ENCODE measurements at regions not wholly inside any gene's neighbourhood (a gene's known extent, or its start where the extent isn't known, plus 50 kb on each side); places are given as distances from the start of the nearest gene placed in this dataset.

DNA sequence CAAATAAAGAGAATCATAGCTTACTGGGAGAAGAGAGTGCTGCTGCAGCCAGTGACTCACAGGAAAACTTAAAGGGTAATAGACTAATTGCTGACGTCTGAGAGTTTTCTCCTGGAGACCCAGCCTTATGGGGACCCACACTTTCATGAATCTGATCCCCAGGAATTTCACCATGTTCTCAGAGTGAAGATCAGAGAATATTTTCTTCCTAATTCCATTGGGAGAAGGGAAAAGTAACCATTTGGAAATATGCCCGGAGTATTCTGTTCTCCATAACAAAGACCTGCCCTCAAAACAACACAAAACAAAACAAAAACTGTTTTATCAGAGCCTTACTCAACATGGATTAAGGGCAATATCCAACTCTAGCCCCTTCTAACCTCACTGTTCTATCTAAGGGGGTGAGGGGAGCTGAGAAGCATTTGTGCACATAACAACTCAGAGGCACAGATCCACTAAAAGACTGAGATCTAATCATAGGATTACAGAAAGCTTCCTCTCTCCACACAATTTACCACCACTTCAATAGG is 168.2 kb upstream of the SSTR4 start:
- TF ChIP-seq EP300 (IDR thresholded peaks at IDR 0.05; ENCODE audit: borderline replicate concordance in 1 of 2, low read depth in 1 of 2, low read length in 1 of 2) (no peak), TEAD4 (IDR thresholded peaks at IDR 0.05; ENCODE audit: borderline replicate concordance, insufficient read depth) (no peak), YY1 (IDR thresholded peaks at IDR 0.05; ENCODE audit: low read depth) (no peak), GABPA (IDR thresholded peaks at IDR 0.05; ENCODE audit: low read depth) (no peak), SIN3A (IDR thresholded peaks at IDR 0.05; ENCODE audit: borderline replicate concordance, low read depth, low read length) (no peak), CHD2 (IDR thresholded peaks at IDR 0.05; ENCODE audit: low read length, partially characterized antibody) (no peak), POLR2AphosphoS5 (IDR thresholded peaks at IDR 0.05; ENCODE audit: low read depth, low read length) (no peak), RFX5 (IDR thresholded peaks at IDR 0.05; ENCODE audit: low read length) (no peak), NFIC (IDR thresholded peaks at IDR 0.05; ENCODE audit: borderline replicate concordance) (no peak), FOXM1 (IDR thresholded peaks at IDR 0.05; ENCODE audit: low read depth) (no peak), RAD21 (IDR thresholded peaks at IDR 0.05; ENCODE audit: low read length) (no peak)
- TF ChIP-seq, protein P1, sequence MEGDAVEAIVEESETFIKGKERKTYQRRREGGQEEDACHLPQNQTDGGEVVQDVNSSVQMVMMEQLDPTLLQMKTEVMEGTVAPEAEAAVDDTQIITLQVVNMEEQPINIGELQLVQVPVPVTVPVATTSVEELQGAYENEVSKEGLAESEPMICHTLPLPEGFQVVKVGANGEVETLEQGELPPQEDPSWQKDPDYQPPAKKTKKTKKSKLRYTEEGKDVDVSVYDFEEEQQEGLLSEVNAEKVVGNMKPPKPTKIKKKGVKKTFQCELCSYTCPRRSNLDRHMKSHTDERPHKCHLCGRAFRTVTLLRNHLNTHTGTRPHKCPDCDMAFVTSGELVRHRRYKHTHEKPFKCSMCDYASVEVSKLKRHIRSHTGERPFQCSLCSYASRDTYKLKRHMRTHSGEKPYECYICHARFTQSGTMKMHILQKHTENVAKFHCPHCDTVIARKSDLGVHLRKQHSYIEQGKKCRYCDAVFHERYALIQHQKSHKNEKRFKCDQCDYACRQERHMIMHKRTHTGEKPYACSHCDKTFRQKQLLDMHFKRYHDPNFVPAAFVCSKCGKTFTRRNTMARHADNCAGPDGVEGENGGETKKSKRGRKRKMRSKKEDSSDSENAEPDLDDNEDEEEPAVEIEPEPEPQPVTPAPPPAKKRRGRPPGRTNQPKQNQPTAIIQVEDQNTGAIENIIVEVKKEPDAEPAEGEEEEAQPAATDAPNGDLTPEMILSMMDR (IDR thresholded peaks at IDR 0.05), result no peak
- TF ChIP-seq, protein P2, sequence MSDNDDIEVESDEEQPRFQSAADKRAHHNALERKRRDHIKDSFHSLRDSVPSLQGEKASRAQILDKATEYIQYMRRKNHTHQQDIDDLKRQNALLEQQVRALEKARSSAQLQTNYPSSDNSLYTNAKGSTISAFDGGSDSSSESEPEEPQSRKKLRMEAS (IDR thresholded peaks at IDR 0.05; ENCODE audit: low read depth), result no peak
- TF ChIP-seq, protein P3, sequence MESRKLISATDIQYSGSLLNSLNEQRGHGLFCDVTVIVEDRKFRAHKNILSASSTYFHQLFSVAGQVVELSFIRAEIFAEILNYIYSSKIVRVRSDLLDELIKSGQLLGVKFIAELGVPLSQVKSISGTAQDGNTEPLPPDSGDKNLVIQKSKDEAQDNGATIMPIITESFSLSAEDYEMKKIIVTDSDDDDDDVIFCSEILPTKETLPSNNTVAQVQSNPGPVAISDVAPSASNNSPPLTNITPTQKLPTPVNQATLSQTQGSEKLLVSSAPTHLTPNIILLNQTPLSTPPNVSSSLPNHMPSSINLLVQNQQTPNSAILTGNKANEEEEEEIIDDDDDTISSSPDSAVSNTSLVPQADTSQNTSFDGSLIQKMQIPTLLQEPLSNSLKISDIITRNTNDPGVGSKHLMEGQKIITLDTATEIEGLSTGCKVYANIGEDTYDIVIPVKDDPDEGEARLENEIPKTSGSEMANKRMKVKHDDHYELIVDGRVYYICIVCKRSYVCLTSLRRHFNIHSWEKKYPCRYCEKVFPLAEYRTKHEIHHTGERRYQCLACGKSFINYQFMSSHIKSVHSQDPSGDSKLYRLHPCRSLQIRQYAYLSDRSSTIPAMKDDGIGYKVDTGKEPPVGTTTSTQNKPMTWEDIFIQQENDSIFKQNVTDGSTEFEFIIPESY (IDR thresholded peaks at IDR 0.05; ENCODE audit: borderline replicate concordance, low read depth), result no peak

Measured in SK-N-SH (cell line).